Stimulated activated CD8-positive, alpha-beta memory T cell treated with anti-CD3 and anti-CD28 coated beads, Interleukin-15, amount 100 ng/mL, for 48 hours (primary cell): ENCODE measurements at regions not wholly inside any gene's neighbourhood (a gene's known extent, or its start where the extent isn't known, plus 50 kb on each side); places are given as distances from the start of the nearest gene placed in this dataset.
"Not testable (repeated sequence)": the region's sequence is repeated elsewhere in the genome, so short reads cannot be mapped to it uniquely, and the experiment has no call there.

Source experiments
- DNase-seq, 2 donors: peaks; one replicate each; pipeline ENCODE4 v3.0.0-alpha.2; 2020; ENCODE audit warnings: low read depth in 2 of 2

- no peak for DNase-seq
Observed at GRCh38 chr10:36765782-36766414, 359.5 kb upstream of the ANKRD30A start.

GRCh38 chr10:36764823-36765222 is 360.6 kb upstream of the ANKRD30A start:
- DNase-seq = no peak

DNA sequence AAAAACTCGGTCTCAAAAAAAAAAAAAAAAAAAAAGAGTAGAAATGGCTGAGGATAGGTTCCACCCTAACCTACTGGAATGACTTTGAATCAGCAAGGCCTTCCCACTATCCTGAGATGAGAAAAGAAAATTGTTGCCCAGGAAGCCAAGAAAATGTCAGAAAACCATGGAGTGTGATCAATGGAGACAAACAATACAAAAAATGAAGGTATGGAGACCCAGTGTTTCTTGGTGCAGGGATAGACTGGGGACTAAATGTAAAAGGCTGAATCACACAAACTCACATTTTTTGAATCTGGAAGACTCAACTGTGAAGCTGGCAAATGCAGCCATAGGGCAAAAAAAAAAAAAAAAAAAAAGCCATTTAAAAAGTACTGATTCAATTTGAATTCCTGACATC is 364.3 kb upstream of the ANKRD30A start:
- DNase-seq = no peak

- no peak for DNase-seq
Observed at GRCh38 chr10:36759141-36759805, 366.1 kb upstream of the ANKRD30A start.

GRCh38 chr10:36748128-36748871 is 377.1 kb upstream of the ANKRD30A start:
- no peak for DNase-seq

DNA sequence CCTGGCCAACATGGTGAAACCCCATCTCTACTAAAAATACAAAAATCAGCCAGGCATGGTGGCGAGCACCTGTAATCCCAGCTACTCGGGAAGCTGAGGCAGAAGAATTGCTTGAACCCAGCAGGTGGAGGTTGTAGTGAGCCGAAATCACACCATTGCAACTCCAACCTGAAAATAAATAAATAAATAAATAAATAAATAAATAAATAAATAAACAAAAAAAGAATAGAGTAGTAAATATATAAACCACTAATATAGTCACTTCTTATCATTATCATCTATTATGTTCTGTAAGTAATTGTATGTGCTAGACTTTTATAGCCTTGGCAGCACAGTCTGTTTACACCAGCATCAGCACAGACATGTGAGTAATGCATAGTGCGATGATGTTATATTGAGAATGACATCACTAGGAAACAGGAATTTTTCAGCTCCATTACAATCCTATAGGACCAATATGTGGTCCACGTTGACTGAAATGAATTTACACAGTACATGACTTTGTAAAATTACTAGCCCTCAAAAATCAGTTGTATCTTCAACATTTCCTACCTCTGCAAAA is 385.4 kb upstream of the ANKRD30A start:
- no peak for DNase-seq

GRCh38 chr10:36738738-36739431 is 386.5 kb upstream of the ANKRD30A start:
- DNase-seq = no peak

DNA sequence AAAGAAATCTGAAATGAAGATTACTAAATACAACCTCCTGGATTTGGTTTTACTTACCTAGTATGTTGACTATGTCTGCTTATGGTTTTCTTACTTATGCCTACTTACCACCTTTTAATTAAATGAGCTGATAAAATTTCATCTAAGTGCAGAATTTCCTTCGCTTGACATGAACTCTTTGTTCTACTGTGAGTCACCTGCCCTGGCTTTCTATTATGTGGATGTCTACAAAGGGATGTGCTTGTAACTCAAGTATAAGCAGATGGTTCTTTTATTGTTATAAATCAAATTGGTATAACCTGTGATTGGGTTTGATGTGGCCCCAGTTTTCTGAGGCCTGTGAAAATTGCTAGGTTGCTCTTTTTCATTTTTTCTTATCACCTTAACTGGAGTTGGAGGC is 389.1 kb upstream of the ANKRD30A start:
- DNase-seq = no peak

DNA sequence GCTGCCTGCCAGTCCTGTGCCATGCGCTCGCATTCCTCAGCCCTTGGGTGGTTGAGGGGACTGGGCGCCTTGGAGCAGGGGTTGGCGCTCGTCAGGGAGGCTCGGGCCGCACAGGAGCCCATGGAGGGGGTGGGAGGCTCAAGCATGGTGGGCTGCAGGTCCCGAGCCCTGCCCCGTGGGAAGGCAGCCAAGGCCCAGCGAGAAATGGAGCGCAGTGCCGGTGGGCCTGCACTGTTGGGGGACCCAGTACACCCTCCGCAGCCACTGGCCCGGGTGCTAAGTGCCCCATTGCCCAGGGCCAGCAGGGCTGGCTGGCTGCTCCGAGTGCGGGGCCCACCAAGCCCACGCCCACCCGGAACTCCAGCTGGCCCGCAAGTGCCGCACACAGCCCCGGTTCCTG is 390.8 kb upstream of the ANKRD30A start:
- DNase-seq = not testable (repeated sequence)

DNA sequence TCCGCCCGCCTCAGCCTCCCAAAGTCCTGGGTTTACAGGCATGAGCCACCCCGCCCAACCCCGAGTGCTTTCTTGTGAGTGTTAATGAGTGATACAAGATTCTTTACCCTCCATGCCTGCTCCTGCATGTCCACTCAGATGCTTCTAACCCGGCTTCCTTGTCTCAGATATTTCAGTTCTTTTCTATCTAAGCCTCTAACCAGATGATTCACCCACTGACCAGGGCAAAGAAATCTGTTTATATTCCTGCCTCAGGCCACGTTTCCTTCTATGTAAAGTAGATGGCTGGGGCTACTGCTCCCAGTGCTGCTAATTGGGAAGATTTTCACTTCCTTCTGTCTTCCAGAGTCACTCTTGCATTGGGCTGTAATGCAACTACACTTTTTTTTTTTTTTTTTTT is 395.1 kb upstream of the ANKRD30A start:
- no peak for DNase-seq

DNA sequence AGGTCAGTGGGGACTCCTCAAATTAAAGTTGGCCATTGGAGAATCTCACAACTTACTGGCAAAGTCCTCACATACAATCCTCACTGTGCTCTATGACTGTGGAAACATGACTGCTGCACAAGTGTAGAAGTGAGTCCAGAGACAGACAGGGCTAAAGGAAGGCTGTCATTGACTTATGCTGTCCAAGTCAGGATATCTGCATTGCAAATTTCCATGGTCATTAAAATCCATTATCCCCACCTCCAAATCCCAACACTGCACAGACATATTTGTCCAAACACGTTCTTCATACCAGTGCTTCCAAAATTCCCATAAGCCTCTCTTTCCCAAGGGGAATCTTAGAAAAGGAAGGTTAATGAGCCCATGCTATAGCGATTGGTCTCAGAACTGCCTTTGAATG is 396.8 kb upstream of the ANKRD30A start:
- DNase-seq = no peak

- DNase-seq = no peak
Observed at GRCh38 chr10:36725581-36726520, 399.5 kb upstream of the ANKRD30A start.

DNA sequence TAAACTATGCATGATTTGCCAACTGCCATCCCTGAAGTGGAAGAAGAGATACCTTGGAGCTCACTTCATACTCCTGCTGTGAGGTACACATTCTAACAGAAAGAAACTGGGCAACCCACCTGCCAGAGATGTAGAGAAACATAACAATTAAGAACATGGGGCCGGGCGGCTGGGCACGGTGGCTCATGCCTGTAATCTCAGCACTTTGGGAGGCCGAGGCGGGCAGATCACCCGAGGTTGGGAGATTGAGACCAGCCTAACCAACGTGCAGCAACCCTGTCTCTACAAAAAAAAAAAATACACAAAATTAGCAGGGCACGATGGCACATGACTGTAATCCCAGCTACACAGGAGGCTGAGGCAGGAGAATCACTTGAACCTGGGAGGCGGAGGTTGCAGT is 402.6 kb upstream of the ANKRD30A start:
- no peak for DNase-seq

DNA sequence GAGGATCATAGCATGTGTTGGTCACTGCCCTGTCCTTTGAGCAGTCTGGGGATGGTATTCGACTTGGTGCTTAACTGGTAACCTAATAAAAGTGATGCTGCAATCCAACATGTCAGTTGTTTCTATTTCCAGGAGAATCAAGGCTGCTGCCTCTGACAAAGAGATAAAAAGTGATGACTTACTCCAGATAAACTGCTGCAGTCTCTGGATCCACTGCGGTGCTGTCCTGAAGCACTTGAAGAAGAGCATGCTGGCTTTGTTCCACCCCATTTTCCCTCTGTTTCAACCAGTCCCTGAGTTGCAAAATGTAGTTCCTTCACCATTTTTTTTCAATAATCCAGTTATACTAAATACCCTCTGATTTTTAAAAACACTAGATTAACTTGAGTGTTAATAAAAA is 403.5 kb upstream of the ANKRD30A start:
- DNase-seq = no peak

- DNase-seq = no peak
Observed at GRCh38 chr10:36720895-36721294, 404.5 kb upstream of the ANKRD30A start.

DNA sequence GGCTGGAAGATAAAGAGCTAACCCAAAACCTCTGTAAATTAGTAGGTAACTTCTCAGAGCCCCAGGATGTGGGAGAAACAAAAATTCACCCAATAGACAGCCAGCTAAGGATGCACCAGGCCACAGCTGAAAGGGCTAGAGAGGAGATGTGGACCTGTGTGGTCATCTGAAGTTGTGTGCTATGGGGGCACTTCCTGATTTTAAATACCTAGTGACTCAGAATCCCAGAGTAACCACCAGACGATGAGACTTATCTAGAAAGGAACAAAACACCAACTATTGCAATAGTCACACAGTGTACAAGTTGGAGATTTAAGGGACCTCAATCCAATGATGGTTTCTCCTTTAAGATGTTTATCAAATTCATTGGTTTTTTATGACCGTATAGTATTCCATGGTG is 408.3 kb upstream of the ANKRD30A start:
- DNase-seq = no peak

DNA sequence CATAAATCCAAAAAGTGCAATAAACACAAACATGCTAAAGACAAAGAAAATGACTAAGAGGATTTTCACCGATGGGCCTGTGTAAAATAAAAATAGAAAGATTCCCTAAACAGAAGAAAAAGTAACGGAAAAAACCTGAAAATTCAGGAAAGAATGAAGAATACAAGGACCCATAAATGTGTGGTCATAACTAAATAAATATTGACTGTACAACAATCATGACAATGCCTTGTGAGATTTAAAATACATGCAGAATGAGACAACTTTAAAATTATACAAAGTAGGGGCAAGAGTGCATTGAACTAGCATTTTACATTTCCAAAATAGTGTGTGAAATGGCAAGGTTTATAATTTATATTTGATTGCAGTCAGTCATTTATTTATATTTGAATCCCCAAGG is 409.1 kb upstream of the ANKRD30A start:
- DNase-seq = no peak

GRCh38 chr10:36712695-36713094 is 412.7 kb upstream of the ANKRD30A start:
- DNase-seq = no peak

DNA sequence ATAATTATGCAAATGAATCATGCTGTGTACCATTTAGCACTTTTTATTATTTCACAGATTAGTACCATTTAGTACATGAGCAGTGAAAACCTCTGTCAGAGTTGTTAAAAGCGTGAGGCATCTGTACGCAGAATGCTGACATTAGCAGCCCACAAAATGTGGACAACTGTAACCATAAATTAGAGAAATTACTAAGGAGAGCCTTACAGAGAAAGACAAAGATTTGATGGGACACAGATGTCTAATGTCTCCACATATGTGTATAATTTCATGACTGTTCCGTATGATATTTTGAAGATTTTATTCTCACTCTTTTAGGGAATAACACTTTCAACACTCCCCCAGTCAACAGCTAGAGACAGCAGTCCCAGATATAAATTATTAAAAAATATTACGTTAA is 414.0 kb upstream of the ANKRD30A start:
- DNase-seq = no peak

DNA sequence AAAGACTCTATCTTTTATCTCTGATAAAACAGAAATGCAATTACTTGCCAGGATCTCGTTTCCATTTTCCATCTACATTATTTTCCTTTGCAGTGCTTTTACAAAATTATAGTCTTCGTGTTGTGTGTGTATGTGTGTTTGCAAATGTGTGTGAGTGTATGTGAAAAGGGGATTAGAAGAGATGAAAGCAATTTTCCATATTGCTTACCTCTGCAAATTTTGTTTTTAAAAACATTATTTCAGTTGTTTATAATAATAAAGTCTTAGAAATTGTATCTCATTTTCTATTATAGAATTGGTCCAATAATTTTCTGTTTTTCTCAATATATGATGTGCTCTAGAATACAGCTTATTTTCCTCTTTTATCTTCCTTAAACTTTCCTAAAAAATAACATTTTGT is 421.3 kb upstream of the ANKRD30A start:
- DNase-seq = no peak

GRCh38 chr10:36703179-36703578 is 422.2 kb upstream of the ANKRD30A start:
- DNase-seq = no peak
